Endothelial cell of umbilical vein (primary cell): ENCODE measurements at regions not wholly inside any gene's neighbourhood (a gene's known extent, or its start where the extent isn't known, plus 50 kb on each side); places are given as distances from the start of the nearest gene placed in this dataset.

Experiments
- EZH2 ChIP-seq: IDR thresholded peaks from 2 replicates; pipeline ENCODE4 v1.6.1; 2012; ENCODE audit warnings: borderline replicate concordance, low read depth, mild to moderate bottlenecking, moderate library complexity, low read length, inconsistent platforms; ENCODE audit not compliant: severe bottlenecking
- FOS ChIP-seq: IDR thresholded peaks from 2 replicates; pipeline ENCODE4 v1.6.1; 2011; ENCODE audit warnings: mild to moderate bottlenecking, low read length, moderate library complexity, borderline replicate concordance; ENCODE audit not compliant: insufficient read depth
- GATA2 ChIP-seq: IDR thresholded peaks from 2 replicates; pipeline ENCODE4 v1.7.0; 2011; ENCODE audit warnings: low read depth, mild to moderate bottlenecking, moderate library complexity, mixed read lengths, low read length; ENCODE audit not compliant: insufficient read length, insufficient read depth
- JUN ChIP-seq: IDR thresholded peaks from 2 replicates; pipeline ENCODE4 v1.6.1; 2011; ENCODE audit warnings: borderline replicate concordance, low read depth; ENCODE audit not compliant: insufficient read length, insufficient read depth
- MYC ChIP-seq: IDR thresholded peaks from one replicate; pipeline ENCODE4 v1.6.1; 2011; ENCODE audit warnings: mild to moderate bottlenecking, low read depth, low read length
- POLR2A ChIP-seq: IDR thresholded peaks from 2 replicates; pipeline ENCODE4 v1.6.1; 2012; ENCODE audit warnings: low read depth, mild to moderate bottlenecking, control low read depth, low read length
- POLR2AphosphoS5 ChIP-seq: IDR thresholded peaks from 2 replicates; pipeline ENCODE4 v1.6.1; 2012; ENCODE audit warnings: low read depth, mild to moderate bottlenecking, control low read depth, low read length, moderate library complexity; ENCODE audit not compliant: insufficient read depth
- TF ChIP-seq, protein P1 (sequence below), 2 donors: IDR thresholded peaks; 1 replicate in 1 of 2; 2 replicates in 1 of 2; pipeline ENCODE4 v1.5.1; 2011; ENCODE audit warnings: low read length in 2 of 2, mild to moderate bottlenecking in 2 of 2, moderate library complexity in 2 of 2, control low read depth in 1 of 2, inconsistent platforms in 1 of 2, low read depth in 1 of 2; ENCODE audit not compliant: insufficient read depth in 1 of 2; ENCODE audit errors: extremely low read depth in 1 of 2
- TF ChIP-seq, protein P2 (sequence below): IDR thresholded peaks from 2 replicates; pipeline ENCODE4 v1.6.1; 2011; ENCODE audit not compliant: insufficient read depth, insufficient read length

DNA sequence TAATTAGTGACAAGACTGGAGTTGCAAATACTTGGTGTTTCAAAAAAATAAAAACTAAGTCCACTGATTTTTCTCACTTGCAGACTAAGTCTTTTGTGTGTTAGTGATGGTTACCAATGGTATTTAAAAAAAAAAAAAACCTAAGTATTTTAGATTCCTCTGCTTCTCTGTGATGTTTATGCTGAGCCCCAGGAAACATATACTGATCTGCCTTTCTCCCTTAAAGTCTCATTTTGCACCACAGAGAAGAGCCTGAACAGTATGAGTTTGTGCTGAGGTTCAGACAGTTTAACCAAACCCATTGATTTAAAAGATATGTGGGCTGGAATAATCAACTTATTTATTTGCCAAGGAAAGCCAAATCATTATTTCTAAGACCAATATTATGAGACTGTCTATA, 1305.0 kb downstream of the PCDH18 start:
- TF ChIP-seq EZH2, result no peak
- TF ChIP-seq, protein P1, sequence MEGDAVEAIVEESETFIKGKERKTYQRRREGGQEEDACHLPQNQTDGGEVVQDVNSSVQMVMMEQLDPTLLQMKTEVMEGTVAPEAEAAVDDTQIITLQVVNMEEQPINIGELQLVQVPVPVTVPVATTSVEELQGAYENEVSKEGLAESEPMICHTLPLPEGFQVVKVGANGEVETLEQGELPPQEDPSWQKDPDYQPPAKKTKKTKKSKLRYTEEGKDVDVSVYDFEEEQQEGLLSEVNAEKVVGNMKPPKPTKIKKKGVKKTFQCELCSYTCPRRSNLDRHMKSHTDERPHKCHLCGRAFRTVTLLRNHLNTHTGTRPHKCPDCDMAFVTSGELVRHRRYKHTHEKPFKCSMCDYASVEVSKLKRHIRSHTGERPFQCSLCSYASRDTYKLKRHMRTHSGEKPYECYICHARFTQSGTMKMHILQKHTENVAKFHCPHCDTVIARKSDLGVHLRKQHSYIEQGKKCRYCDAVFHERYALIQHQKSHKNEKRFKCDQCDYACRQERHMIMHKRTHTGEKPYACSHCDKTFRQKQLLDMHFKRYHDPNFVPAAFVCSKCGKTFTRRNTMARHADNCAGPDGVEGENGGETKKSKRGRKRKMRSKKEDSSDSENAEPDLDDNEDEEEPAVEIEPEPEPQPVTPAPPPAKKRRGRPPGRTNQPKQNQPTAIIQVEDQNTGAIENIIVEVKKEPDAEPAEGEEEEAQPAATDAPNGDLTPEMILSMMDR (IDR thresholded peaks at IDR 0.05; ENCODE audit: extremely low read depth in 1 of 2, insufficient read depth in 1 of 2, low read depth in 1 of 2, low read length in 2 of 2), result no peak
- TF ChIP-seq, protein P2, sequence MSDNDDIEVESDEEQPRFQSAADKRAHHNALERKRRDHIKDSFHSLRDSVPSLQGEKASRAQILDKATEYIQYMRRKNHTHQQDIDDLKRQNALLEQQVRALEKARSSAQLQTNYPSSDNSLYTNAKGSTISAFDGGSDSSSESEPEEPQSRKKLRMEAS, result no peak
- TF ChIP-seq GATA2, result no peak
- TF ChIP-seq POLR2A, result no peak
- TF ChIP-seq MYC, result no peak
- TF ChIP-seq FOS, result no peak
- TF ChIP-seq POLR2AphosphoS5, result no peak
- TF ChIP-seq JUN, result no peak
